ENCODE measurements at regions not wholly inside any gene's neighbourhood (a gene's known extent, or its start where the extent isn't known, plus 50 kb on each side); places are given as distances from the start of the nearest gene placed in this dataset.

DNA sequence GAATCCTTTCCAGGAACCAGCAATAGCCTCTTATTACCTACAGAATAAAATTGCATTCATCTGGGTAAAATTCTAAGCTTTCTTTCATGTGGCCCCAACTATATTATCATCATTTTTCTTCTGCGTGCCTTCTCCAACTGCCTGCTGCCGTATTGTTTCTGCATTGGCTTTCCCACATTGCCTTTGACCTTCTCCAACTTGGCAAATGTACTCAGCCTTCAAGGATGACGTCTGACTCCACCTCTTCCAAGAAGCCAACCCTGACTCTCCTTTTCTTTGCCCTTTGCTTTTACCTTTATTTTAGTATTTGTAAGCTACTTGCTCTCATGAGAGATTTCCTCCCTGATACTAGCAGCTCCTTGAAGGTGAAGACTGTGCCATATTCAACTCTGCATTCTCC is 200.4 kb upstream of the FAM9B start:
- no peak for TF ChIP-seq CTCF (IDR thresholded peaks at IDR 0.05)
- TF ChIP-seq POLR2A (IDR thresholded peaks at IDR 0.05), result no peak
